HUES48 (cell line): ENCODE measurements at regions not wholly inside any gene's neighbourhood (a gene's known extent, or its start where the extent isn't known, plus 50 kb on each side); places are given as distances from the start of the nearest gene placed in this dataset.
A peak's percentile ranks its signal among the peaks of the same experiment; 100 is the strongest.
"Not testable (repeated sequence)": the region's sequence is repeated elsewhere in the genome, so short reads cannot be mapped to it uniquely, and the experiment has no call there.

Experiments
- H3K27ac ChIP-seq: one replicate; pipeline ENCODE4 v1.7.0; 2013; ENCODE audit warnings: low read depth, low read length, inconsistent platforms
- H3K27me3 ChIP-seq: 2 replicates; pipeline ENCODE4 v1.6.1; 2013; ENCODE audit warnings: mild to moderate bottlenecking, low read length; ENCODE audit not compliant: control insufficient read depth, insufficient read depth
- H3K36me3 ChIP-seq: 2 replicates; pipeline ENCODE4 v1.6.1; 2013; ENCODE audit warnings: low read length; ENCODE audit not compliant: control insufficient read depth, insufficient read depth
- H3K4me1 ChIP-seq: 2 replicates; pipeline ENCODE4 v1.6.1; 2013; ENCODE audit warnings: mild to moderate bottlenecking, low read length; ENCODE audit not compliant: control insufficient read depth, insufficient read depth
- H3K4me3 ChIP-seq: 2 replicates; pipeline ENCODE4 v1.5.1; 2013; ENCODE audit warnings: mild to moderate bottlenecking, low read depth, low read length
- H3K9ac ChIP-seq: 2 replicates; pipeline ENCODE4 v1.6.1; 2013; ENCODE audit warnings: mild to moderate bottlenecking, low read depth, low read length, moderate library complexity
- H3K9me3 ChIP-seq: 2 replicates; pipeline ENCODE4 v1.6.1; 2013; ENCODE audit warnings: low read length; ENCODE audit not compliant: control insufficient read depth, insufficient read depth

- H3K27me3 ChIP-seq, H3K9ac ChIP-seq, H3K4me3 ChIP-seq, H3K27ac ChIP-seq, H3K36me3 ChIP-seq, H3K9me3 ChIP-seq: not testable (repeated sequence)
- H3K4me1 ChIP-seq = peaks cover 18% of the 10 kb centered on the region
Observed at GRCh38 chr3:63136249-63136648, 141.9 kb upstream of the SYNPR start.

GRCh38 chr3:63142681-63143080 is 135.4 kb upstream of the SYNPR start:
- H3K27ac ChIP-seq = no peak overlapping the region
- no peak overlapping the region for H3K4me3 ChIP-seq

DNA sequence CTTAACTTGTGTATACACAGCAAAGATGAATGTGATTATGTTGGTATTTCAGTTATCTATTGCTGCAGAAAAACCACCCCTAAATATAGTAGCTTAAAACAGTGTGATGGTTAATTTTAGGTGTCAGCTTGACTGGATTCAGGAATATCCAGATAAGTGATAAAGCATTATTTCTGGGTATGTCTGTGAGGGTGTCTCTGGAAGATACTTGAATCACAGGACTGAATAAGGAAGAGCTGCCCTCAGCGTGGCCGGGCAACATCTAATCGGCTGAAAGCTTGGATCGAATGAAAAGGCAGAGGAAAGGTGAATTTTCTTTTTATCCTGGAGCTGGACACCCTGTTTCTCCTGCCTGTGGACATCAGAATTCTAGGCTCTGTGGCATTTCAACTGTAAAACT is 132.0 kb upstream of the SYNPR start:
- no peaks in the 10 kb centered on the region for H3K36me3 ChIP-seq

More at GRCh38 chr3:63142681-63143080, 135.4 kb upstream of the SYNPR start:
- Histone ChIP-seq H3K9ac (no peak overlapping the region), H3K27me3 (no peaks in the 10 kb centered on the region), H3K9me3 (no peaks in the 10 kb centered on the region), H3K36me3 (no peaks in the 10 kb centered on the region), H3K4me1 (no peaks in the 10 kb centered on the region)

GRCh38 chr3:63150880-63151279 is 127.2 kb upstream of the SYNPR start:
- no peaks in the 10 kb centered on the region for H3K27me3 ChIP-seq
- no peak overlapping the region for H3K27ac ChIP-seq
- H3K4me1 ChIP-seq = no peaks in the 10 kb centered on the region
- H3K9ac ChIP-seq = no peak overlapping the region
- no peak overlapping the region for H3K4me3 ChIP-seq
- no peaks in the 10 kb centered on the region for H3K36me3 ChIP-seq
- no peaks in the 10 kb centered on the region for H3K9me3 ChIP-seq

More for the DNA sequence above, 132.0 kb upstream of the SYNPR start:
- Histone ChIP-seq H3K9me3 (no peaks in the 10 kb centered on the region), H3K27me3 (no peaks in the 10 kb centered on the region), H3K4me1 (no peaks in the 10 kb centered on the region), H3K9ac (no peak overlapping the region), H3K27ac (no peak overlapping the region), H3K4me3 (no peak overlapping the region)

DNA sequence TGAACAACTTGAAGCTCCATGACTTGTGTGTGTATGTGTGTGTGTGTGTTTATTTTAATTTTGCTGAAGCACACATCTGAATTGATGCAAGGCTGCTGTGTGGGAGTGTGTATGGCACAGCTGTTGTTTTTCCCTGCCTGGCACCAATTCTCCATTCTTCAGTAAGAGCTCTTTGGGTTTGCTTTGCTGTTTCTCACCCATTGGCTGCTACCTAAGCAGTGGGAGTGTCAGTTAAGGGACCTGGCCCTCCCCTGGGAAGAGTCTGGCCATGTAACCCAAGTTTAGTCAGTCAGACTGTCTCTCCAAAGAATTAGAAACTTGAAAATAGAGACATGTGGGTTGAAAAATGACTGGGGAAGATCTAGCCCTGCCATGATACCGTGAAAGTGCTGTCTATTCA is 126.2 kb upstream of the SYNPR start:
- no peak overlapping the region for H3K9ac ChIP-seq
- no peak overlapping the region for H3K27ac ChIP-seq
- H3K36me3 ChIP-seq = no peaks in the 10 kb centered on the region
- no peaks in the 10 kb centered on the region for H3K9me3 ChIP-seq
- no peak overlapping the region for H3K4me3 ChIP-seq
- no peaks in the 10 kb centered on the region for H3K27me3 ChIP-seq
- H3K4me1 ChIP-seq = no peaks in the 10 kb centered on the region

GRCh38 chr3:63159764-63160163 is 118.3 kb upstream of the SYNPR start:
- Histone ChIP-seq H3K9ac (no peak overlapping the region), H3K27ac (no peak overlapping the region), H3K36me3 (no peaks in the 10 kb centered on the region), H3K27me3 (no peaks in the 10 kb centered on the region), H3K9me3 (no peaks in the 10 kb centered on the region), H3K4me1 (no peaks in the 10 kb centered on the region), H3K4me3 (no peak overlapping the region)

GRCh38 chr3:63167113-63167512 is 111.0 kb upstream of the SYNPR start:
- no peaks in the 10 kb centered on the region for H3K27me3 ChIP-seq
- no peak overlapping the region for H3K9ac ChIP-seq
- H3K4me1 ChIP-seq = peaks cover 17% of the 10 kb centered on the region
- H3K36me3 ChIP-seq = no peaks in the 10 kb centered on the region
- H3K27ac ChIP-seq = peak overlapping the region; percentile 31
- H3K9me3 ChIP-seq = no peaks in the 10 kb centered on the region
- H3K4me3 ChIP-seq = no peak overlapping the region

DNA sequence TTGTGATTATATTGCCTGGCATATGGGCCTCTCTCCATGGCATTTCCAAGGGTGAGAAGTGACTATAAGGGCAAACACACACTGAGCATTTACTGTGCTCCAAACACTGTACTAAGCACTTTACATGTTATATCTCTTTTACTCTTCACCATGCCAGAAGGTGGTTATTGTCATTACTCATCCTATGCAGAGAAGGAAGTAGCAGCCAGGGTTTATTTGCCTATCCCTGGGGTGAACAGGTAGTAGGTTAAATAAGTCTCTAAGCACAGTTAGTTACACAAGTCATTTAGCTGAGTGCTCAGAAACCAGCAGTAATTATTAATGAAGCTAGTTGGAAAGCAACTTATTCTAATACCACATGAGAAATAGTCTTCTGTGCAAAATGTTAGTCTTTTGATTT is 109.9 kb upstream of the SYNPR start:
- no peaks in the 10 kb centered on the region for H3K36me3 ChIP-seq
- H3K4me1 ChIP-seq = peaks cover 17% of the 10 kb centered on the region
- H3K4me3 ChIP-seq = no peak overlapping the region
- H3K27ac ChIP-seq = no peak overlapping the region
- H3K9ac ChIP-seq = no peak overlapping the region
- no peaks in the 10 kb centered on the region for H3K27me3 ChIP-seq
- H3K9me3 ChIP-seq = no peaks in the 10 kb centered on the region

DNA sequence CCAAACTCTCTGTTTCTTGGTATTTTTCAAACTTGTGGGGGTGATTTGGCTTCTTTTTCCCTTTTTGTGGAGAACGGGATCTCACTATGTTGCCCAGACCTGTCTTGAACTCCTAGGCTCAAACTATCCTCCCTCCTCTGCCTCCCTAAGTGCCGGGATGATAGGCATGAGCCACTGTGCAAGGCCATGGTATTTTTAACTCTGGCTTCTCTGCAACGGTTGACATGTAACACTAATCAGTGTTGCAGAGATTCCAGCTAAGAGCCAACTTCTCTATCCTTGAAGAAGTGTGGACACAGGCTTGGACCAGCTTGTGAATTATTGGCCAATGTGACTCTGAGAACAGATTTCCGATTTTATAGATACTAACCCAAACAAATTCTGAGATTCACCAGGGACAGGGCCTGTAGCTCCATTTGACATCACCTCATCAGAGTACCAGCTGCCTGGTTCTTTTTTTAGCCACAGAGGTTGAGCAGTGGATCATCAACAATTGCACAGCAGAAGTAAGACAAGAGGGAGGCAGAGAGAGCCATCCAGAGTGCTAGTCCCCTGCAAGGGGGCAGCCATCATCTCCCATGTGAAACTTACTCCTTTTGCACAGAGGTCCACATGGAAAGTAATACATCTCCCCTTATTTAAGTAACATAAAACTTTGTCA is 98.1 kb upstream of the SYNPR start:
- H3K27me3 ChIP-seq = no peaks in the 10 kb centered on the region; the same call in 1 of the 2 replicates
- H3K9ac ChIP-seq = no peak overlapping the region

GRCh38 chr3:63192248-63192647 is 85.9 kb upstream of the SYNPR start:
- Histone ChIP-seq H3K27ac (no peak overlapping the region), H3K9me3 (no peaks in the 10 kb centered on the region), H3K4me1 (no peaks in the 10 kb centered on the region; the same call in 1 of the 2 replicates), H3K27me3 (no peaks in the 10 kb centered on the region), H3K9ac (no peak overlapping the region), H3K4me3 (no peak overlapping the region), H3K36me3 (no peaks in the 10 kb centered on the region)

More for the DNA sequence above, 98.1 kb upstream of the SYNPR start:
- no peaks in the 10 kb centered on the region for H3K4me1 ChIP-seq
- H3K9me3 ChIP-seq = no peaks in the 10 kb centered on the region
- no peaks in the 10 kb centered on the region for H3K36me3 ChIP-seq
- no peak overlapping the region for H3K27ac ChIP-seq
- no peak overlapping the region for H3K4me3 ChIP-seq

GRCh38 chr3:63193647-63194046 is 84.5 kb upstream of the SYNPR start:
- H3K36me3 ChIP-seq = no peaks in the 10 kb centered on the region
- H3K9ac ChIP-seq = no peak overlapping the region
- H3K27ac ChIP-seq = no peak overlapping the region
- H3K4me3 ChIP-seq = no peak overlapping the region
- no peaks in the 10 kb centered on the region for H3K9me3 ChIP-seq
- H3K4me1 ChIP-seq = no peaks in the 10 kb centered on the region; the same call in 1 of the 2 replicates
- H3K27me3 ChIP-seq = no peaks in the 10 kb centered on the region
